Activated T-helper 1 cell treated with anti-CD3 and anti-CD28 coated beads, Interleukin-2, amount 50 U/mL, for 16 hours (primary cell): ENCODE measurements at regions not wholly inside any gene's neighbourhood (a gene's known extent, or its start where the extent isn't known, plus 50 kb on each side); places are given as distances from the start of the nearest gene placed in this dataset.

ENCODE experiments used
- DNase-seq, 2 donors: peaks; one replicate each; pipeline ENCODE4 v3.0.0-alpha.2; 2020; ENCODE audit warnings: low read depth in 1 of 2, low spot score in 1 of 2

DNA sequence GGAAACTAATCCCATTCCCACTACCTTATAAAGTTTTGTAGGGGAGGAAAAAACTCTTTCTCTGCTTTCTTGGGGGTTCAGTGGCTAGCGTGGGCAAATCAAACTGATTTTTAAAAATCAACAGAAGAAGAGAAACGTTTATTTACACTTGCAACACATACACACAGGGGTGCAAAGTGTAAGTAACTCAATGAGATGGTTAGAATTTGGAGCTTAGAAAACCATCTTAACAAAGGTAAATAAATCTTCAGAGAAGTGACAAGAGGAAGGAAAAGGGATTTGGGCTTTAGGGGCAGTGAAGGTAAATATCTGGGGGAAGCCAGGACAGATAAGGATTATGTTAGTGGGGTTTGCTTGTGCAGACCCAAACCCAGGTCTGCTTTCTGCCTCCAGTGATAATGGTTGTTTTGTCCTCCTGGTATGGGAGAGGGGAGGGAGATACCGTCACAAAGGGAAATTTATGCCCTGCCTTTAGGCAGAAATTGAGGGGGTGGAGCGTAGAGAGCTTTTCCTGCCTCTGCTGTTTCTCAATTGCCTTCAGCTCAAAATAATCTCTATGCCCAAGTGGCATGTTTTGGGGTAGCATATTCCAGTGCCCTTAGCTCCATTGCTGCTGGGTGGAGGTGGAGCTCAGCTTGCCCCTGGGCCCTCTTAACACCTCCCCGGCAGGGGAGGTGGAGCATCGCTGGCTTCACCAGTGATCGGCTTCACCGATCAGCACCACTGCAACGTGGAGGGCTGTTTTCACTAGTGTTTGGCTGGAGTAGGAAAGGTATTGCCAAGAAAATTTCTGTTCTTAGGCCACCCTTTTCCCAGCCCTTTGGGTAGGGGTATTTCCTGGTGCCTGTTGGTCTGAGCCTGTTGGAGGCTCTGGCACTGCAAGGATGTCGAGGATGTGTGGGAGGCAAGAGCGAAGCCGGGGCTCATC lies 92.2 kb downstream of the TEX51 start:
- DNase-seq: no peak

DNA sequence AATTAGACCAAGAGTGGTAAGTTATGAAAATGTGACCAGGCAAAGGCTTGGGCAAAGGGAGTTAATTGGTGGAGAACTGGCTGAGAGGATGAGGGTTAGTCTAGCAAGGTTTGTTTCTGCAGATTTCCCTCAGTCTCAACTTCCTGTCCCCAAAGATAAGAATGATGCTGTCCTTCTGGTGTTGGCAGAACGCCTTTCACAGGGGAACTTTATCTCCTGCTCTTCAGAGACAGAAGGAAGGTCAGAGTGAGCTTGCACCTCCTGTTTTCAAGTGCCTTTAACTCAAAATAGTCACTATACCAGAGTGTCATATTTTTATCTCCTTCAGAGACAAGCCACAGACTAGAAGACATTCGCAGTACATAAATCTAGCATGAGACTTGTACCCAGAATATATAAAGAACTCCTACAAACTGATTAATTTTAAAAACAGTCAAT lies 95.7 kb downstream of the TEX51 start:
- DNase-seq: no peak

GRCh38 chr2:126995621-126996377 lies 97.1 kb downstream of the TEX51 start:
- no peak for DNase-seq

DNA sequence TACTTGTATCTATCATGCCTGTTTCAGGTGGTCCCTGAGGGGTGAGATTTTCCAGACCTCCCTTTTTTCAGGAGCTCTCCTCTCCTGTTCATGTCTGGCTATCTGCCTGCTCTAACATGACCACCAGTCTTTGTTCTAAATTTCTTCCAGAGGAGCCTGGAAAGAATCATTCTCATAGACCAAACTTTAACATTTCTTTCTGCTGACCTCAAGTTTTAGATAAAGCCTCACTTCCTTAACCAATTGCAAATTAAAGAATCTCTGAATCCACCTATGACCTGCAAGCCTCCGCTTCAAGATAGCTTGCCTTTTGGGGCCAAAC lies 97.6 kb downstream of the TEX51 start:
- DNase-seq: no peak
